Hypothalamus (tissue), 51 donors: ENCODE measurements at regions not wholly inside any gene's neighbourhood (a gene's known extent, or its start where the extent isn't known, plus 50 kb on each side); places are given as distances from the start of the nearest gene placed in this dataset.
A peak's percentile ranks its signal among the peaks of the same experiment; 100 is the strongest.
"Not testable (repeated sequence)": the region's sequence is repeated elsewhere in the genome, so short reads cannot be mapped to it uniquely, and the experiment has no call there.

Source experiments
- DNase-seq, 51 donors: peaks; one replicate each; lab custom pipeline; 2025; lab: John Stamatoyannopoulos, UW

- DNase-seq = no peak
Observed at GRCh38 chrX:128653524-128654060, 601.4 kb upstream of the ACTRT1 start.

GRCh38 chrX:128650326-128650725 lies 598.1 kb upstream of the ACTRT1 start:
- no peak for DNase-seq

GRCh38 chrX:128634754-128635153 lies 582.6 kb upstream of the ACTRT1 start:
- DNase-seq = no peak

GRCh38 chrX:128623361-128623760 lies 571.2 kb upstream of the ACTRT1 start:
- no peak for DNase-seq

- DNase-seq = peak in 1 of 51 donors; percentile 0
Observed at GRCh38 chrX:128622296-128622695, 570.1 kb upstream of the ACTRT1 start.

GRCh38 chrX:128619490-128619889 lies 567.3 kb upstream of the ACTRT1 start:
- DNase-seq = no peak

GRCh38 chrX:128616933-128617332 lies 564.7 kb upstream of the ACTRT1 start:
- no peak for DNase-seq

- DNase-seq = not testable (repeated sequence)
Observed at GRCh38 chrX:128606817-128607216, 554.6 kb upstream of the ACTRT1 start.

GRCh38 chrX:128606357-128606756 lies 554.2 kb upstream of the ACTRT1 start:
- DNase-seq = not testable (repeated sequence)

GRCh38 chrX:128601706-128602105 lies 549.5 kb upstream of the ACTRT1 start:
- DNase-seq = no peak

- DNase-seq = no peak
Observed at GRCh38 chrX:128599632-128600031, 547.4 kb upstream of the ACTRT1 start.

GRCh38 chrX:128582036-128582435 lies 529.8 kb upstream of the ACTRT1 start:
- DNase-seq = no peak

GRCh38 chrX:128581615-128582014 lies 529.4 kb upstream of the ACTRT1 start:
- no peak for DNase-seq

GRCh38 chrX:128543114-128543513 lies 490.9 kb upstream of the ACTRT1 start:
- DNase-seq = no peak

- peak in 1 of 51 donors; percentile 0 for DNase-seq
Observed at GRCh38 chrX:128518508-128518907, 466.3 kb upstream of the ACTRT1 start.

- DNase-seq = no peak
Observed at GRCh38 chrX:128517691-128518090, 465.5 kb upstream of the ACTRT1 start.

GRCh38 chrX:128504496-128504895 lies 452.3 kb upstream of the ACTRT1 start:
- DNase-seq = no peak

GRCh38 chrX:128464116-128464515 lies 411.9 kb upstream of the ACTRT1 start:
- DNase-seq = no peak

- DNase-seq = no peak
Observed at GRCh38 chrX:128460835-128461234, 408.6 kb upstream of the ACTRT1 start.

GRCh38 chrX:128458888-128459287 lies 406.7 kb upstream of the ACTRT1 start:
- DNase-seq = no peak

- no peak for DNase-seq
Observed at GRCh38 chrX:128457674-128458073, 405.5 kb upstream of the ACTRT1 start.

- no peak for DNase-seq
Observed at GRCh38 chrX:128439159-128439558, 387.0 kb upstream of the ACTRT1 start.

GRCh38 chrX:128438082-128438481 lies 385.9 kb upstream of the ACTRT1 start:
- no peak for DNase-seq
